ENCODE measurements at regions not wholly inside any gene's neighbourhood (a gene's known extent, or its start where the extent isn't known, plus 50 kb on each side); places are given as distances from the start of the nearest gene placed in this dataset.

- no peak for DNase-seq (ENCODE audit: low read depth in 2 of 2)
These were observed 103.3 kb downstream of the SPRY2 start for GRCh38 chr13:80237646-80238045.

- no peak for DNase-seq (ENCODE audit: low read depth in 2 of 2)
These were observed 105.0 kb downstream of the SPRY2 start for GRCh38 chr13:80235967-80236302.

DNA sequence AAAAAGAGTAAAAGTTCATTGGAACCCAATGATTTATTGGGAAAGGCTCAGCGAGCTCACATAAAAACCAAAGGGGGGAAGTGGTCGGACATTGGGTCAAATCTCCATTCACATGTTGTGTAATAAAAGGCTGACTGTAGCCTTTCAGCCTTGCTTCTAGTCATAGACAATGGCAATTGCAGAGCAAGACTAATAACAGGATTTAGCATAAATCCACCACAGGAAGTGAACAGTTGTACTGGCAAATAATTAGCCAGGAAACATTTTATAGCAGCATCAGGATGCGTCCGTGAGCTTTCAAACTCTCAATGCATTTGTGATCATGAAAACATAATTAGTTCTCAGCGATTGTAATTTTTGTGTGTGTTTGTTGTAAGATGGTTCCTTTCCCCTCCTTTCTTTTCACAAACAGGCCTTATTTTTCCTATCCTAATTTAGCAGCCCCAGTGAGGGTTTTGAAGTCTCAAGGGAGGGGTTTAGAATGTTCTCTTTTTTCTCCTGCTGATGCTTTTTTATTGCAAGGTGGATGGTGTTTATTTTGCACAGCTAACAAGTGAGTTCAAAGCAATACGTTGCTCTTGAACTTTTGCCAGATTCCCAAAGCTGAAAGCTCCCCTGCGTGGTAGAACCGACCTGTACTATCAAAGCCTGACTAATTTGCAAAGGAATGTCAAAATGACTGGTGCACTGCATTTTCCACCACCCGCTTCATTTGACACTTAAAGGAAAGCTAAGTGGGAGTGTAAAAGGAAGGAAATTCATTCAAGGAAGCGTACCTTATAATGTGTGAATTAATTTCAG lies 105.6 kb downstream of the SPRY2 start:
- DNase-seq (ENCODE audit: low read depth in 2 of 2) = no peak

GRCh38 chr13:80227645-80228044 lies 113.3 kb downstream of the SPRY2 start:
- no peak for DNase-seq (ENCODE audit: low read depth in 2 of 2)

GRCh38 chr13:80226645-80227044 lies 114.3 kb downstream of the SPRY2 start:
- DNase-seq (ENCODE audit: low read depth in 2 of 2) = no peak

DNA sequence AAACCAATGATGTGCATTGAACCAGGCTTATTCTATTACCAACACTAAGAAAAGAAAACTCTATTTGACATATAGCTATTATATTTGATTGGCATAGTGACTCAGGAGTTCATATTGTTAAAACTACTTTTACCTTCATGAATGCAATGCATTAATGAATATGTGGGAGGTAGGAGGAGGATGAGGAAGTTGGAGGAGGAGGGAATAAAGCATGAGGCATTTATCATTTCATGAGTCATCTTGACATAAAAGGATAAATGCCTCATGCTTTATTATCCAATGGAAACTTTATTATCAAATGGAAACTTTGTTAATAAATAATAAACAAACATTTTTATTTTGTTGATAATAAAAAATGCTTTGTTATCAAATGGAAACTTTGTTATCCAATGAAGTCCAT lies 116.5 kb downstream of the SPRY2 start:
- DNase-seq (ENCODE audit: low read depth in 2 of 2) = no peak

DNA sequence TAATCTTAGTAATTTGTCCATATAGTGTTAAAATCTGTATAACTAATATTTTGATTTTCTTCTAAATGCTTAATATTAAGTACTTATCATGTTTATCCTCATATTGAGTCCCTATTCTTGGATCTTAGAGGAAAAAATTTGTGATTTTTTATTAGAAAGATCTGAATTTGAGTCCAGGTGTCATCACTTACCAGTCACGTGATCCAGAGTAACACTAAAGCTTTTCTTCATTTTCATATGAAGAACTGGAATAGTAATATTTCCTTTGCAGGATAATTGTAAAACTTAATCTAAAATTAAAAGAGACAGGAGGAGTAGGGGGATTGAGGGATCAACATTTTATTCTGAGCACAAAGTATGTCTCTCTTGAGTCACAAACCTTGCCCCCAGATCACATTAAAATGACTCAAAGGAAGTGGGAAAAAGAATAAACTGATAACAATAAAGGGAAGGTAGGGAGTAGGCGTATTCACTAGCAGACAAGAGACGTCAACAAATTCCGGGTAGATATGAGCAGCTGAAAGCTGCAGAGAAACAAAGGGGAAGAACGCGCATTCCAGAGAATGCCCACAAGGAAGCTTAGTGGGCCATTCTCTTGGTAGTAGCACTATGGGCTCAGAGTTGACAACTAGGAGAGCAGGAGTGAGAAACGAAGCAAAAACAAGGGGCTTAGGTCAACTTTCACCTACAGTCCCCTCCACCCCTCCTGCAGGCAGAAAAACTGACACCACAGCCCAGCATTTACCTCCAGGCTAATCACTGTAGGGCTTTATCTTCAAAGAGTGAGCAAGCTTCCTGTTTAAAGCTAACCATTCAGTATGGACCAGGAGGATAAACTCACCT lies 123.1 kb downstream of the SPRY2 start:
- DNase-seq (ENCODE audit: low read depth in 2 of 2) = no peak

DNA sequence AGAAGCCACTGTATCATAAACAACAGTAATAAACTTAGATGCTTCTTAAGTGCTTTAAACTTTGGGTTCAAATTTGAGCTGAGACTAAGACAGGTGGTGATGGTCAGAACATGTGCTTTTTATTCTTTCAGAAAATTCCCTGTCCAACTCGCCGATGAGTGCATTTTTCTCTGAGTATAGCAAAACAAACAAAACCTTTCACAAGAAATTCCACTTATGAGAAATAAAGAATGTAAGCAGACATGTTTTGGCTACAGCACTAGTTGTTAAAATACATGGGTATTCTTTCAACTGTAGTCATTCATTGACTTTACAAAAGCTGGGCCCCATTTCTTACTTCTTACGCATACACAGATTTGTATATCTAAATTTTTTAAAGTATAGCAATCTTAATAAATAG lies 125.6 kb downstream of the SPRY2 start:
- no peak for DNase-seq (ENCODE audit: low read depth in 2 of 2)

- DNase-seq (ENCODE audit: low read depth in 2 of 2) = no peak
These were observed 126.4 kb downstream of the SPRY2 start for GRCh38 chr13:80214521-80214991.

DNA sequence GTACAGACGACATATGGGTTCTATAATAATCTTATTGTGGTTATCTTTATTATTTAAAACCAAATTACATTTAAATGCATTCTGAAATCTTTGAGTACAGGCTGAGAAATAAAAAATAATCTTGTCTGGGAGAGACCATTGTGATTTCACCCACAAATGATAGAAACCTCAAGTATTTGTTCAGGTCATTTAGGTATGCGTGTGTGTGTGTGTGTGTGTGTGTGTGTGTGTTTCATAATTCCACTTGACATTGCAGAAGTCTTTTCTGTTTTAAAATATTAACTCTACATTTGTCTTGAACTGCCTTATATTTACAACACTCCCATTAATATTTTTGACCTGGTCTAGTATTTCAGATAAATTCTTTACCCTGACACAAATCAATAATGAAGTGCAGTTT lies 126.9 kb downstream of the SPRY2 start:
- DNase-seq (ENCODE audit: low read depth in 2 of 2) = no peak

DNA sequence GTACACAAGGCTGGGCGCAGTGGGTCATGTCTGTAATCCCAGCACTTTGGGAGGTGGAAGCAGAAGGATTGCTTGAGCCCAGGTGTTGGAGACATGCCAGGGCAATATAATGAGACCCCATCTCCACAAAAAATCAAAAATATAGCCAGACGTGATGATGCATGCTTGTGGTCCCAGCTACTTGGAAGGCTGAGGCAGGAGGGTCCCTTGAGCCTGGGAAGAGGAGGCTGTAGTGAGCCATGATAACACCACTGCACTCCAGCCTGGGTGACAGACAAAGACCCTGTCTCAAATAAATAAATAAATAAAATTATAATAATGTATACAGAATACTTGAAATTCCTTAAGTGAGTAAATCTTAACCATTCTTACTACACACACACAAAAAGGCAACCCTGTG lies 127.7 kb downstream of the SPRY2 start:
- no peak for DNase-seq (ENCODE audit: low read depth in 2 of 2)

DNA sequence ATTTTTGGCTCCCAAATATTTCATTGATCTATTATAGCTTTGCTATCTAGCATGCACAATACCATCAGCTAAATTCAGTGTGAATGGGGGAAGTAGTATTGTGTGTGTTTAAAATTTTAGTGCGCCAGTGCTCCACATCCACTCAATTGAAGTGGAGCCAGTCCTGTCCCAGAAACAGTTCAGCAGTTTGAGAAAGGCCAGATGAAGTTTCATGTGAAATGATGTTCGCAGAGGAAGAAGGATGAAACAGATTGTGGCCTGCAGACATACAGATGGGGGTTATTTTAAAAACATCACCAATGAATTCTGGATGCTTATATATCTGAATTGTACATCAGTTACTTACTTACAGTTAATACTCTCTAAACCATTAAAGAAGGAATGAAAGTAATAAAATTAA lies 129.4 kb downstream of the SPRY2 start:
- no peak for DNase-seq (ENCODE audit: low read depth in 2 of 2)

DNA sequence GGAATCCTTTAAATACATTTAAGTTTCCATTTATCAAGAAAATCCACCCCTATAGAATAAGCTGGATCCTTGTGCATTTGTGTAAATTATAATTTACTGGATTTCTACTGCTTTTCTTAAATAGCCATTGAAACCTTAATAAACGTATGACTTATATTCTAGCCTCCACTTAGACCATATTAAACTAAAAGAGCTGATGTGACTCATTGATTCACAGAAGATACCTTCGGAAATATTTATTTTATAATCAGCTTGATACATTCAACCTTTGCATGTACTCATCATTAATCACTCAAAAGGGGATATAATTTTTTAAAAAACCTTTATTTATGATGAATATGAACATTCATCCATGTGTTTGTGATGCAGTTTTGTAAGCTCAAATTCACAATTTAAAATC lies 136.3 kb downstream of the SPRY2 start:
- DNase-seq (ENCODE audit: low read depth in 2 of 2) = no peak

DNA sequence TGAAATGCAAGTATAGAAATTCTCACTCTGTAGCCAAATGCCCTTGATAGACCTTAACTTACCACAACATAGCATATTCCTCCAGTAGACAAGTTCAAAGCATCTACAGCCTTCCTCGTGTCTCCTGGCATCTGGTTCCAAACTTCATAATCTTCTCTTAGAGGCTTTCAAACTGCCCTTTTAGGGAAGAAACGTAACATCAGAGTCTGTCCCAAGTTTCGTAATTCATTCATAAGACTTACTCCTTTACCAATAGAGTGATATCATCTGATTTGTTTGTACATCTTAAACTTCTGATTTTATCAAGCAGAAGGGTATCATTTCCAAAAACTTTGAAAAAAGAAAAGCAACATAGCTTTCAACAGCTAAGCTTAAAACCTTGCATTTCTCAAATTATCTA lies 137.4 kb downstream of the SPRY2 start:
- no peak for DNase-seq (ENCODE audit: low read depth in 2 of 2)

GRCh38 chr13:80201694-80202468 lies 139.0 kb downstream of the SPRY2 start:
- DNase-seq (ENCODE audit: low read depth in 2 of 2) = no peak

GRCh38 chr13:80199585-80200292 lies 141.2 kb downstream of the SPRY2 start:
- DNase-seq (ENCODE audit: low read depth in 2 of 2) = no peak

DNA sequence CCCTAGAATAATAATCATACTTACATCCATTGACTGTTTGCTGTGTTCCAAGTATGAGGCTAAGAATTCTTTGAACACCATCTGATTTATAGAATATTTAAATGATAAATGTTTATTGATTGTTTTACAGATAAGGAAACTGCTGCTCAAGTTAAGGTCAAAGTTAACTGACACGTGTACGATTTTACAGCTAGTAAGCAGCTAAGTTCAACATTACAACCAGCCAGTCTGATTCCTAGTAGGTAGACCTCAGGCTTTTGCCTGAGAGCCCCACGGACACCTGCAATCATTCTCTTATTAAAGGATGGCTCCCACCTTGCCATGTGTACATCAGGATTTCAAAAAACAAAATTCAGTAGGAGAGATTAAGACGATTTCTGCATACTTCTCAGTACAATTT lies 141.9 kb downstream of the SPRY2 start:
- DNase-seq (ENCODE audit: low read depth in 2 of 2) = no peak

- DNase-seq (ENCODE audit: low read depth in 2 of 2) = no peak
These were observed 144.2 kb downstream of the SPRY2 start for GRCh38 chr13:80196756-80197155.

GRCh38 chr13:80195649-80196048 lies 145.3 kb downstream of the SPRY2 start:
- DNase-seq (ENCODE audit: low read depth in 2 of 2) = no peak

DNA sequence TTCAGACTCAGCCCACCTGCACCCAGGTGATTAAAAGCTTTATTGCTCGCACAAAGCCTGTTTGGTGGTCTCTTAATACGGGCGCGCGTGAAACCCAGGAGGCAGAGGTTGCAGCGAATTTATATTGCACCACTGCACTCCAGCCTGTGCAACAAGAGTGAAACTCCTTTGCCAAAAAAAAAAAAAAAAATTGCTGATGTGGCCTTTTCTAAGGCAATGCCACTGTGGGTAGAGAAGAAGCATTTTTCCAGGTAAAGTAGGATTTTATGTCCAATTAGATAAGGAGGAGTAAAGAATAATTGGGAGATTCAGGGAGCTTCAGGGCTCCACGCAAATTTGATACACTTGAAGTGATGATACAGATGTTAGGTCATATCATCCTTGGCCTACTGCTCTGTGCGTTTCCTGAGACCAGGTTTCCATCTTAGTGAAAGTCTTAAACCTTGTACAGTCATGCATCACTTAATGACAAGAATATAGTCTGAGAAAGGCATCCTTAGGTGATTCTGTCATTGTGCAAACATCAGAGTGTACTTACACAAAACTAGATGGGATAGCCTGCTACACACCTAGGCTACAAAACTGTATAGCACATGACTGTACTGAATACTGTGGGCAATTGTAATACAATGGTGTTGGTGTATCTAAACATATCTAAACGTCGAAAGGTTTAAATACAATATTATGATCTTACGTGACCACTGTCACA lies 150.9 kb downstream of the SPRY2 start:
- DNase-seq (ENCODE audit: low read depth in 2 of 2) = no peak

GRCh38 chr13:80180740-80181355 lies 160.1 kb downstream of the SPRY2 start:
- DNase-seq (ENCODE audit: low read depth in 2 of 2) = no peak

Data from activated CD8-positive, alpha-beta memory T cell treated with anti-CD3 and anti-CD28 coated beads for 4 hours (primary cell).